HG03354 (cell line): ENCODE measurements at regions not wholly inside any gene's neighbourhood (a gene's known extent, or its start where the extent isn't known, plus 50 kb on each side); places are given as distances from the start of the nearest gene placed in this dataset.
"Not testable (repeated sequence)": the region's sequence is repeated elsewhere in the genome, so short reads cannot be mapped to it uniquely, and the experiment has no call there.

Experiments used
- ATAC-seq: cut with Tn5 transposase; IDR thresholded peaks from one replicate; pipeline ENCODE4 v1.9.1; 2021; ENCODE audit warnings: mild to moderate bottlenecking; ENCODE audit not compliant: unreplicated experiment, poor library complexity, severe bottlenecking

DNA sequence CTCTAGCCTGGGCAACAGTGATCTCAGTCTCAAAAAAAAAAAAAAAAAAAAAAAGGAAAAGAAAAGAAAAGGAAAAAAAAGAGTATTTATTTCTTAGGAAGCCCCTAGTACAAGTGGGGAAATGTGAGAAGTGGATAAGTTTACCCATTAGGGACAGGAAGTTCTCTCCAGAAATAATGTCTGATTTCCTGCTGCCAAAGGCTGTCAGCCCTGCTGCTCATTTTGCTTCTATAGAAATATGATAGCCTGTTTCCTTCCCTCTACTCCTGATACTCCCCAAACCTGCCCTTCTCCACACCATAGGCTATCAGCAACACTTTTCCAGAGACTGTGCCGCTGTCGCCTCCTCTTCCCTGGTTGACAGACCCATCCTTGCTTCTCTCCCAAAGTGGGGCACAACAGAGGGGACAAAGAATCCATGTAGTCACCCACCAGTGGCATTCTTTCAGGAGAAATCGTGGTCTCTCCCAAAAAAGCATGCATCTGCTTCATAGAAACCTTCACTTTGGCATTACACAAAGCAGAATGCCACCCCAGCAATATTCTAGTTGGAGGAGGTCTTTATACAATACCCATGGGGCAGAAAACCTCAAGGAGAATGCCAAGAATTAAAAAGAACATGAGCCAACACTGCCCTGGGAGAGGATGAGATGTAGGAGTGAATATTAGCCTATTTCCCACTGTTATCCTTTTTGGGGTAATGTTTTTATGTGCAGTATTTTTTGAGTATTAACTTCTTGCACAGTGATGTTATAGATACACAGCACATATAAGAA lies 166.3 kb upstream of the NR5A2 start:
- no peak for ATAC-seq

DNA sequence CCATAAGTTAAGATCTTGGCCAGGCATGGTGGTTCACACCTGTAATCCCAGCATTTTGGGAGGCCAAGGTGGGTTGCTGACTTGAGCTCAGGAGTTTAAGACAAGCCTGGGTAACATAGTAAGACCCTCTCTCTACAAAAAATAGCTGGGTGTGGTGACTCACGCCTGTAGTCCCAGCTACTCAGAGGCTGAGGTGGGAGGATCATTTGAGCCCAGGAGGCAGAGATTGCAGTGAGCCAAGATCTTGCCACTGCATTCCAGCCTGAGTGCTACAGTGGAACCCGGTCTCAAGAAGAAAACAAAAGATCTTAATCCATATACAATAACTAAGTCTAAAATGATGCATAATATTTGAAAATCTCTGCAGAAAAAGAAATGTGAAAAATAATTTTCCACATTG lies 165.5 kb upstream of the NR5A2 start:
- ATAC-seq, result no peak

DNA sequence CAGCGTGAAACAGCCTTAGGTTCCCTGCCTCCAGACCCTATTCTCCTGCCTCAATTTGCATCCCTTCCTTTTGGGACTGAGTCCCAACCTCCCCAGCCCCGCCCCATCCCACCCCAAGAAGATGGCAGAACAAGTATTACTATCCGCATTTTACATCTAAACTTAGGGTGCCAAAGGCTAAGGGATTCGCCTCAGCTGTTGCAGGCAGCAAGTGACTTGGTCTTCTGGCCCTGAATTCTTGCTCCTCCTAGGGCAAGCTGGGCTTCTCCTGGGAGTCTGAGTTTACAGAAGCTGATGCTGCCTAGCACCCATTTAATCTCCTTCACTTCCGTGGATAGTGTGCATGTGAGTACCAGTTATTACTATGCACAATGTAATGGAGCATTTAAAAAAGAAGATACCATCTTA lies 161.3 kb upstream of the NR5A2 start:
- ATAC-seq, result no peak

DNA sequence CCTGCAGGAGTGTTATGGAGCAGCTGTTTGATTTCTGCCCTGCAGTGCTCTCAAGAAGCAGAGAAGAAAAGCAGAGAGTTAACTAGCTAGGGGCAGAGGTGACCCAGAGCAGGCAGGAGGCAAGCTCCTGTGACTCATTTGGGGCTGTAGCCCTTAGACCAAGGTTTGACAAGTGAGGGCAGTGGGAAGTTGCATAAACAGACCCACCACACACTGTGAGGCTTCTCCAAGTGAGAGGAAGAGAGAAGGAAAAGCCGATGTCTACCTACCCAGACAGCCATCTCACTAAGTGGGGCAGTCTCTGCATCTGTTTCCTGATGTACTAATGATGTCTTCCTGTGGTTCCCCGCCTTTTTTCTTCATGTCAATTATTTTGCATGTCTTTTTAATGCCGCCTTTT lies 159.9 kb upstream of the NR5A2 start:
- no peak for ATAC-seq

DNA sequence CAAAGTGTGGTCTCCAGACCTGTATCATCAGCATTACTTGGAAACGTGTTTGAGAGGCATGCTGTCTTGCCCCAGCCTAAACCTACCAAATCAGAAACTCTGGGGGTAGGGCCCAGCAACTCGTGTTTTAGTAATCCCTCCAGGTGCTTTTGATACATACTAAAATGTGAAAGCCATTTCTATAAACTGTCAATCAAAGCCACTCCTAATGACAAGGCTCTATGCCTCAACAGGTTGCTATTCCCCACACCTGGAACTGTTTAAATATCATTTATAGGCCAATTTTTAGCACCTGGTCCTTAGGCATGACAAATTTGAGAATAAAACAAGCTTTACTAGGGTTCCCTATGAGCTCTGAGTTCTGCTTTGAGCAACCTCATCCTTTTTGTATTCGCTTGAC lies 158.7 kb upstream of the NR5A2 start:
- no peak for ATAC-seq

DNA sequence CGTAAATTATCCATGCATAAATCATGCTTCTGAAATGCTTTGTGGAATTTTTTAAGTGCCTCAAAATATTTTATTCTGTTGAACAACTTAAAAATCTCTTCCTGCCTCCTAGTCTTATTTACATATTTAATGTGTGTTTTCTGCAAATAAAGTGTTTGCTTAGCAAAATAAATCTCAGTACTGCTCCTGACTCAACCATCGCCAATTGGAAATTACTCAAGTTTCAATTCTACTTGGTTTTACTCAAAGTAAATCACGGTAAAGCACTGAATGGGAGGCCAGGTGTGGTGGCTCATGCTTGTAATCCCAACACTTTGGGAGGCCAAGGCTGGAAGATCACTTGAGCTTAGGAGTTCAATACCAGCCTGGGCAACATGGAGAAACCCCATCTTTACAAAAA lies 152.2 kb upstream of the NR5A2 start:
- no peak for ATAC-seq

DNA sequence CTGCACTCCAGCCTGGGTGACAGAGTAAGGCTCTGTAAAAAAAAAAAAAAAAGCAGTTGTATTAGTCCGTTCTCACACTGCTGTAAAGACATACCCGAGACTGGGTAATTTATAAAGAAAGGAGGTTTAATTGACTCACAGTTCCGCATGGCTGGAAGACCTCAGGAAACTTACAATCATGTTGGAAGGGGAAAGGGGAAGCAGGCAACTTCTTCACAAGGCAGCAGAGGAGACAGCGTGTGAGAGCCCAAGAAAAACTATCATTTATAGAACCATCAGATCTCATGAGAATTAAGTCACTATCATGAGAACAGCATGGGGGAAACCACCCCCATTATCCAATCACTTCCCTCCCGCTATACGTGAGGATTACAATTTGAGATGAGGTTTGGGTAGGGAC lies 151.7 kb upstream of the NR5A2 start:
- ATAC-seq, result no peak

DNA sequence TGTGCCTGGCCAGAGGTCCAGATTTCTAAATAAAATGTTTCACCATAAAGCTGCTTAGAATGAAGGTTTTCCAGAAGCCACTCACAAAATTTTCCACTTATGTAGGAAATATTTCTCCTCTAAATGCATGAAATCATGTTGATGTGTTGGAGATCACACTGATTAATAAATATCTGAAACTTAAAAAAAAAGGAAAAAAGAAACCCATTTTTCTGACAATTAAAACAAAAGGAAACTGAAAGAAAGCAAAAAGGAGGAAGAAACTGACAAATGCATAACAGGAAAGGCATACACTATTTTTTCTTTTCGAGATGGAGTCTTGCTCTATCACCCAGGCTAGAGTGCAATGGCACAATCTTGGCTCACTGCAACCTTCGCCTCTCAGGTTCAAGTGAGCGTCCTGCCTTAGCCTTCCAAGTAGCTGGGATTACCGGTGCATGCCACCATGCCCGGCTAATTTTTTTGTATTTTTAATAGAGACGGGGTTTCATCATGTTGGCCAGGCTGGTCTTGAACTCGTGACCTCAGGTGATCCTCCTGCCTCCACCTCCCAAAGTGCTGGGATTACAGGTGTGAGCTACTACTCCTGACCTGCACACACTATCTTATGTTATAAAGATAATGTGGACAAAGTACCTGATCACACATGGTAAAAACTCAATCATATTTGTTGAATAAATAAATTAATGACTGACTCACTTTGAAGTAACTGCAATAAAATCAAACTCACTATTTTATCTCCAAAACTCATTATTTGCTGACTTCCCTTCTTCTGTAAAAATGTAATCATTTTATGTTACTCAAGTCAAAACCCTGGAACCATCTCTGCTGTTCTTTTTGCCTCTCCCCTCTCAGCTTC lies 149.8 kb upstream of the NR5A2 start:
- ATAC-seq, result no peak

DNA sequence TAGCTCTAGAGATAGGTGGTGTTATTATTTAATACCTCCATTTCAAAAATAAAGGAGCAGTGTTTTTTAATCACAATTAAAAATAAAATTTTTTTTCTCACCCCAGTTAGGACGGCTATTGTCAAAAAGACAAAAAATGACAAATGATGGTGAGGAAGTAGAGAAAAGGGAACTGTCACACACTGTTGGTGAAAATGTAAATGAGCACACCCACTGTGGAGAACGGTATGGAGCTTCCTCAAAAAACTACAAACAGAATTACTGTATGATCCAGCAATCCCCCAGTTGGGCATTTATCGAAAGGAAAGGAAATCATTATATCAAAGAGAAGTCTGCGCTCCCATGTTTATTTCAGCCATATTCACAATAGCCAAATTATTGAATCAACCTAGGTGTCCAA lies 148.7 kb upstream of the NR5A2 start:
- no peak for ATAC-seq

DNA sequence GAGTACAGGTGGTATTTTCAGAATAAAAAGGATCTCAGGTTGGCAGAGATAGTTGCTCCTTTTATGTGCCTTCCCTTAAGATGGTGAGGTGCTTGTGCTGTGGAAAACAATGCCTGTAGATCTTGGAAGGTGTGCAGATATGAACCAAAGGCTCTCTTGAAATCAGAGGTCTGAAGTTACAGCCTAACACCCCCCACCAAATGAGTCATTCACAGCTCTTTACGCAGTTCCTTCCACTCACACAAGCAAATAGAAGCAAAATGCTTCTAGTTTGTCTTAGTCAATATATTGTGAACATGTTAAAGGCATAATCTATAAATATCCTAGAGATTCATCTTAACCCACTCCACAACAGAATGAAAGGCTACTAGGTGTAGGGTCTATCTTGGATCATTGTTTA lies 128.9 kb upstream of the NR5A2 start:
- ATAC-seq, result no peak

DNA sequence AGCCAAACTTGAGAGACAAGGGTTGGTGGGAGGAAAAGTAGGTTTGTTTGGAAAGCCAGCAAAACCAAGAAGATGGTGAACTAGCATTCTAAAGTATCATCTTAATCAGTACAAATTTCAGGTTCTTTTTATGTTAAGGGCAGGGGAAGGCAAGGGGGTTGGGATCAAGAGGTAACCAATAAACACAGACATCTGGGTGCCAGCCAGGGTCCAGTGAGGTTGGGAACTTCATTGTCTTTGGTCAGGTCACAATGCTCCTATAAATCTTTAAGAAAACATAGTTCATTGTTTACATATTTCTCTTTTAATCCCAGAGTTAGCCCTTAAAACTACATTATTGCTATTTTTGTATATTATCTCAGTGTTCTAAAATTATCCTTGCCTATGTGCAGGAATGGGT lies 126.2 kb upstream of the NR5A2 start:
- ATAC-seq, result no peak

DNA sequence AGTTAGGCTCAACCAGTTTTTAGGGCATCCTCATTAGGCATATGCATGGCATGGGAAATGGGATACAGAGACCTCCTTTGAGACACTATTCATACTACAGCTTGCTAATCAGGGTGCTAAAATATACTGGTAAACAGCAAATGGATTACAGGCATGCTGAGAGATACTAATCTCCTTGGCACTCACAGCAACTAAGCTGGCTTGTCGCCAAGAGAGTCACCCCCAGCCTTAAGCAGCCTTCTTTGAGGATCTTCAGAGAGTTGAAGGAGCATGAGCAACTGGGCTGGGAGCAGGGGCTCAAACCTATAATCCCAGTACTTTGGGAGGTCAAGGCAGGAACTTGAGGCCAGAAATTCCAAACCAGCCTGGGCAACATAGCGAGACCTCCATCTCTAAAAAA lies 120.1 kb upstream of the NR5A2 start:
- no peak for ATAC-seq

DNA sequence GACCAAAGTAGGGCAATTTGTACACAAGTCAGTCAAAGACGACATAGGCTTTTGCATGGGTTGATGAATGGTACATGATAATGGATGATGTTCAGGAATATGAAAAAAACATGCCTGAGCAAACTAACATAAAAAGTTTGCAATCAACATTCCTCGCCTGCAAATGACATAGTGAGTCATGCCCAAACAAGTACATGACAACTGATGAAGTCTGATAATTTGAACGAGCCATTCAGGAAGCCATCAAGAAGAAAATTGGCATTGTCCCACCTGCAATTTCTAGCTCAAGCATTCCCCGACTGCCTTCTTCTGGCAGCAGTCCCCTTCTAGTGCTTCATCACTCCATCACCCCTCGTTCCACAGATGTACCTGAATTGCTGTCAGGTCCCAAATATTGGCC lies 118.4 kb upstream of the NR5A2 start:
- no peak for ATAC-seq

DNA sequence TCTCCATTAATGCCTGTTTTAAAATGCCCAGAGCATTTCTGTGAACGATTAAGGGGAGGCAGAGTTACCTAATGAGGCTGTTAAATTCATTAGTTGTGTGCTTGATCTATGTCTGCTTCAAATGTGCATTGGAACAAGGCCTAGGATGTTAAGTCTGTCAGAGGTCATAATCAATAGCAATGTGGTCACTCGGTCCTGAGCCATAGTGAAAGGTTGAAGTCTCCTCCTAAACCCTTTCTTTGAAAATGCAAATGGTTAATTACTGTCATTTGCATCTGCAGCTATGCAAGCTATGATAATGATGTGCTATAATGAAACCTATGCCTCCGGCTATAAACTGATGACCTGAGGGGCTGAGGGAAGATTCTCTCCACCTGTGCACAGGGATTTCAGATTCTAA lies 114.2 kb upstream of the NR5A2 start:
- no peak for ATAC-seq

DNA sequence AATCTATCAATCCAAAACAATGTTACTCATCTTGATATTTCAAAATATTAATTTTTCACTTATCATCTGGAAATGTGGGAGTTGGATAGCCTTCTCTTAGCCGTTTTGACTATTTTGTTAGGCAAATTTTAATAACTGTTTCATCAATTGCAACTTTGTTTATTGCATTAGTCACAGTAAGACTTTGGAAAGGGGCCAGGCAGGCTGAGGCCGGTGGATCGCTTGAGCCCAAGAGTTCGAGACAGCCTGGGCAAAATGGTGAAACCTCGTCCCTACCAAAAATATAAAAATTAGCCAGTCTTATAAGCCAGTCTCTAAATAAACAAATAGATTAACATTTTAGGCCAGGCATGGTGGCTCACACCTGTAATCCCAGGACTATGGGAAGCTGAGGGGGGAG lies 113.0 kb upstream of the NR5A2 start:
- no peak for ATAC-seq

DNA sequence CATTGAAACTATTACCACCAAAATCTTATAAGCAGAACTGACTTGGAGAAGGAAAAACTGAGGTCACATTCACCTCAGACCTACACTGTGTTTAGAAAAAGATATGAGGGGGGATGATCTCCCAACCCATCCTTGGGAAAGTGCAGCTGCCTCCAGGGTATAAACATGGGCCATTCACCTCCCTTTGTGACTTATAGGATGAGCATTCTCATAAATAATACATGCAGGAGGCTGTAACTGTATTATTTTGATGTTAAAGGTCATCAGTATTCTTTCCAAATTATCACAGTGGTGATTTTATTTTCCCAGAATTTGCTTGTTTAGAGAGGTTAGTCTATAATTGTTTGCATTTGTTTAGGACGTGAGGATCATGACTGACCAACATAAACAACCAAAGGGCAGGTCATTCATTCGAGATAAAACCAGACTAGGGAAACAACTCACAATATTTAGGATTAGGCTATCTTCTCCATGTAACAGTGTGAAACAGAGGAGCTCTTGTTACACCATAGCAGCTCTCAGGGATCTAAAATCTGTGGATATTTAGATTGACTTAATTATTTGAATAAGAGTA lies 109.2 kb upstream of the NR5A2 start:
- no peak for ATAC-seq

DNA sequence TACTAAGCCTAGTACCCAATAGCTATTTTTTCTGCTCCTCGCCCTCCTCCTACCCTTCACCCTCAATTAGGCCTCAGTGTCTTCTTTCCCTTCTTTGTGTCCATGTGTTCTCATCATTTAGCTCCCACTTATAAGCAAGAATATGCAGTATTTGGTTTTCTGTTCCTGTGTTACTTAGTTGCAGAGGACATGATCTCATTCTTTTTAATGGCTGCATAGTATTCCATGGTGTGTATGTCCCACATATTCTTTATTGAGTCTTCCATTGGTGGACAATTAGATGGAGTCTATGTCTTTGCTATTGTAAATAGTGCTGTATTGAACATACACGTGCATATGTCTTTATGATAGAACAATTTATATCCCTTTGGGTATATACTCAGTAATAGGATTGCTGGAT lies 106.9 kb upstream of the NR5A2 start:
- ATAC-seq, result no peak

DNA sequence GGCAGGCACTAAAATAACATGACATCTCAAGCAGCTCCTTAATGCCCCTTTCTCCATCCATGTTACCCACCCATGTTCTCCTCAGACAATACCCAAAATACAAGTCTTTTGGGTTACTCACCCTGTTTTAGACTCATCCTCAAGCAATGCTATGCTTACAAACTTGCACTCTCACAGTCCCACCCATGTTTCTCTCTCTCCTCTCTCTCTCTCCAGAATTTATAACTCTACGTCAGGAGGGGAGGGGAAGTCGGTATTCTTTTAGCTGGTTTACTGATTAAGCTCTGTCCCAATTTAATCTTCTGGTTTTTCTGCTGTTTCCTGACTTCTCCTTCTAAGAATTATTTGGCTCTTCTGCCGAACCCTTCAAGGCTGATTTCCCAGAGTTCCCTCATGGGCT lies 98.0 kb upstream of the NR5A2 start:
- no peak for ATAC-seq

DNA sequence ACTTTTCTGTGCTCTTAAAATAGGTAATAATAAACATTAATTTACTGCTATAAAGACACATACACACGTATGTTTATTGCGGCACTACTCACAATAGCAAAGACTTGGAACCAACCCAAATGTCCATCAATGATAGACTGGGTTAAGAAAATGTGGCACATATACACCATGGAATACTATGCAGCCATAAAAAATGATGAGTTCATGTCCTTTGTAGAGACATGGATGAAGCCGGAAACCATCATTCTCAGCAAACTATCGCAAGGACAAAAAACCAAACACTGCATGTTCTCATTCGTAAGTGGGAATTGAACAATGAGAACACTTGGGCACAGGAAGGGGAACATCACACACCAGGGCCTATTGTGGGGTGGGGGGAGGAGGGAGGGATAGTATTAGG lies 97.4 kb upstream of the NR5A2 start:
- ATAC-seq, result not testable (repeated sequence)

DNA sequence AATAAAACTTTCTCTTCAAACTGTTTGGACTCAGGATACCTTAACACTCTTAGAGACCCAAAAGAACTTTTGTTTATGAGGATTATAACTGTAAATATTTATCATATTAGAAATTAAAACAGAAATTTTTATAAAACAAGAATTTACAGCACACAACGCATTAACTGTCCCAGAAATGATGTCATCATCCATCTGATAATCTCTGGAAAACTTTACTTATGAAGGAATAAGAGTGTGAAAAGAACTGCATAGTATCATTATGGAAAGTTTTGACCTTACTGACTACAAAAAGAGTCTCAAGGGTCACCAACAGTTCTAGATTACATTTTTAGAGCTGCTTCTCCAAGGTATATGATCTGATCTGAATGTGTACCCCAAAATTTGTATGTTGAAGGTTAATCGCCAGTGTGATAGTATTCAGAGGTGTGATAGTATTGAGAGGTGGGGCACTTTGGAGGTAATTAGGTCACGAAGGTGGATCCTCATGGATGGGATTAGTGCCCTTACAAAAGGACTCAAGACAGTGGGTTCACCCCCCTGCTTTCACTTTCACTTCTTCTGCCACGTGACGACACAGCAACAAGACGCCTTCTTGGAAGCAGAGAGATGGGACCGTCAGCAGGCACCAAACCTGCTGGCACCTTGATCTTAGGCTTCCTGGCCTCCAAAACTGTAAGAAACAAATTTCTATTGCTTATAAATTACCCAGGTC lies 95.7 kb upstream of the NR5A2 start:
- no peak for ATAC-seq
